ENCODE measurements at regions not wholly inside any gene's neighbourhood (a gene's known extent, or its start where the extent isn't known, plus 50 kb on each side); places are given as distances from the start of the nearest gene placed in this dataset.
A peak's percentile ranks its signal among the peaks of the same experiment; 100 is the strongest.
"Not testable (repeated sequence)": the region's sequence is repeated elsewhere in the genome, so short reads cannot be mapped to it uniquely, and the experiment has no call there.

- Mint-ChIP-seq H3K27ac (no peak overlapping the region), H3K27me3 (no peaks in the 10 kb centered on the region), H3K4me3 (no peak overlapping the region), H3K36me3 (no peaks in the 10 kb centered on the region), H3K9me3 (peaks cover 0 to 6% (median 2%) of the 10 kb centered on the region in 3 donors), H3K4me1 (peaks cover 0 to 1% (median 0%) of the 10 kb centered on the region in 3 donors)
Observed at GRCh38 chr6:68032217-68032616, 602.9 kb upstream of the ADGRB3 start.

DNA sequence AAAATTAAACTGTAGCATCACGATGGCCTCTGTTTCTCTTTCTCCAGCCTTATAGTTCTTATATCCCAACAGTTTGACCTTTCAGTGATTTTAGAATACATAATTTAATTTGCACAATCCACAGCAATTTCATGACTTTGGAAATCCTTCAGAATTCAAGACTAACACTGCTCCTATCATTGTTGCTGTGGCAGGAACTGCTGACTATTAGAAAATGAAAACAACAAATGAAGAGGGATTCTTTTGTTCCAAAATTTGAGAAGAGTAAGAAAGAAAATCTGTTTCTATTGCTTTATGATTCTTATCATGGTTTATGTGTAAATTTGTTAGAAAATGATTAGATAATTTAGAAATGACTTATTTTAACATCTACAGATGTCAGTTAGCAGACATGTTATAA is 604.0 kb upstream of the ADGRB3 start:
- Mint-ChIP-seq H3K36me3 (no peaks in the 10 kb centered on the region), H3K4me1 (peaks cover 0 to 1% (median 0%) of the 10 kb centered on the region in 3 donors), H3K9me3 (peaks cover 0 to 6% (median 2%) of the 10 kb centered on the region in 3 donors), H3K27me3 (no peaks in the 10 kb centered on the region), H3K27ac (no peak overlapping the region), H3K4me3 (no peak overlapping the region)

GRCh38 chr6:68026483-68026882 is 608.6 kb upstream of the ADGRB3 start:
- no peak overlapping the region for H3K4me3 Mint-ChIP-seq
- peaks cover 0 to 3% (median 0%) of the 10 kb centered on the region in 3 donors for H3K4me1 Mint-ChIP-seq
- H3K27ac Mint-ChIP-seq = no peak overlapping the region
- no peaks in the 10 kb centered on the region for H3K36me3 Mint-ChIP-seq
- H3K9me3 Mint-ChIP-seq = peaks cover 0 to 14% (median 1%) of the 10 kb centered on the region in 3 donors
- no peaks in the 10 kb centered on the region for H3K27me3 Mint-ChIP-seq

- Mint-ChIP-seq H3K4me1 (peaks cover 0 to 3% (median 0%) of the 10 kb centered on the region in 3 donors), H3K36me3 (no peaks in the 10 kb centered on the region), H3K27ac (no peak overlapping the region), H3K9me3 (peaks cover 0 to 14% (median 1%) of the 10 kb centered on the region in 3 donors), H3K4me3 (no peak overlapping the region), H3K27me3 (no peaks in the 10 kb centered on the region)
Observed at GRCh38 chr6:68025764-68026163, 609.3 kb upstream of the ADGRB3 start.

DNA sequence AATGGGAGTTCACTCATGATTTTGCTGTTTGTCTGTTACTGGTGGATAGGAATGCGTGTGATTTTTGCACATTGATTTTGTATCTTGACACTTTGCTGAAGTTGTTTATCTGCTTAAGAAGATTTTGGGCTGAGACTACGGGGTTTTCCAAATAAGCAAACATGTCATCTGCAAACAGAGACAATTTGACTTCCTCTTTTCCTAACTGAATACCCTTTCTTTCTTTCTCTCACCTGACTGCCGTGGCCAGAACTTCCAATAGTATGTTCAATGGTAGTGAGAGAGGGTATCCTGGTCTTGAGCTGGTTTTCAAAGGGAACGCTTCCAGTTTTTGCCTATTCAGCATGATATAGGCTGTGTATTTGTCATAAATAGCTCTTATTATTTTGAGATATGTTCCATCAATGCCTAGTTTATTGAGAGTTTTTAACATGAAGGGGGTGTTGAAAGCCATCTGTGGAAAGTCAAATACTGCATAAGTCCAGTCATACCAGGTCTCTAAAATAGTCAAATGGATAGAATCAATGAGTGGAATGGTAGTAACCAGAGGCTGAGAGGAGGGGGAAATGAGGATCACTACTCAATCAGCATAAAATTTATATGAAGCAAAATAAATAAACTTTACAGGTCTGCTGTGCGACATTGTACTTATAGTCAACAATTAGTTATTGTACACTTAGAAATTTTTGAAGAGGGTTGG is 610.4 kb upstream of the ADGRB3 start:
- Mint-ChIP-seq H3K36me3 (no peaks in the 10 kb centered on the region), H3K27me3 (no peaks in the 10 kb centered on the region), H3K27ac (no peak overlapping the region), H3K4me1 (peaks cover 0 to 3% (median 0%) of the 10 kb centered on the region in 3 donors), H3K4me3 (no peak overlapping the region), H3K9me3 (peaks cover 0 to 14% (median 1%) of the 10 kb centered on the region in 3 donors)

DNA sequence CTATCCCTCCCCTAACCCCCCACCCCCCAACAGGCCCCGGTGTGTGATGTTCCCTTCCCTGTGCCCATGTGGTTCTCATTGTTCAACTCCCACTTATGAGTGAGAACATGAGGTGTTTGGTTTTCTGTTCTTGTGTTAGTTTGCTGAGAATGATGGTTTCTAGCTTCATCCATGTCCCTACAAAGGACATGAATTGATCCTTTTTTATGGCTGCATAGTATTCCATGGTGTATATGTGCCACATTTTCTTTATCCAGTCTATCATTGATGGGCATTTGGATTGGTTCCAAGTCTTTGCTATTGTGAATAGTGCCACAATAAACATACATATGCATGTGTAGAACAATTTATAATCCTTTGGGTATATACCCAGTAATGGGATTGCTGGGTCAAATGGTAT is 612.1 kb upstream of the ADGRB3 start:
- H3K27me3 Mint-ChIP-seq, H3K4me3 Mint-ChIP-seq, H3K27ac Mint-ChIP-seq, H3K4me1 Mint-ChIP-seq, H3K36me3 Mint-ChIP-seq: not testable (repeated sequence)
- H3K9me3 Mint-ChIP-seq = peaks cover 0 to 17% (median 1%) of the 10 kb centered on the region in 3 donors

DNA sequence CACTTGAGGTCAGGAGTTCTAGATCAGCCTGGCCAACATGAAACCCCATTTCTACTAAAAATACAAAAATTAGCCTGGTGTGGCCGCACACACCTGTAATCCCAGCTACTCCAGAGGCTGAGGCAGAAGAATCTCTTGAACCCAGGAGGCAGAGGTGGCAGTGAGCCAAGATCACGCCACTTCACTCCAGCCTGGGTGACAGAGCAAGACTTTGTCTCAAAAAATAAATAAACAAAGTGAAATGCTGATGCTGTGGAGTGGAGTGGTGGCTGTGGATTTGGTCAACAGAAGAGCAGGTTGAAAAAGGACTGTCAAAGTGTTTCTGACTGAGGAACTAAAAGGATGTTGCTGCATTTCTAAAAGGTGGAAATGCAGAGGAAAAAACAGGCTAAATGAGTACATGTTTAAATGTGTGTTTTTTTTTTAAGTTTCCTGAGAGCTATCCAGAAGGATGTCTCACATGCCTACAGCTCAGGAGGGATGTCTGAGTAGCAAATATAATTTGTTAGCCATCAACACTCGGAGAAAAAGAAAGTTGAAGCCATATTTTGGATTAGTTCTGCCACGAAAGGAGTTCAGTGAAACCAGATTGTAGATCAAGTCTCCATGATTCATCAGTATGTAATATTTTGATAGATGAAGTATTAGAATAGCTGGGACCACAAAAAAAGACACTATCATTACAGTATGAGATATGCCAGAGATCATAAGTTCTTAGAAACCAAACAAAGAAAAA is 621.1 kb upstream of the ADGRB3 start:
- Mint-ChIP-seq H3K9me3 (peaks cover 0 to 3% (median 0%) of the 10 kb centered on the region in 3 donors), H3K4me3 (no peak overlapping the region), H3K36me3 (no peaks in the 10 kb centered on the region), H3K27ac (no peak overlapping the region), H3K4me1 (no peaks in the 10 kb centered on the region), H3K27me3 (no peaks in the 10 kb centered on the region)

DNA sequence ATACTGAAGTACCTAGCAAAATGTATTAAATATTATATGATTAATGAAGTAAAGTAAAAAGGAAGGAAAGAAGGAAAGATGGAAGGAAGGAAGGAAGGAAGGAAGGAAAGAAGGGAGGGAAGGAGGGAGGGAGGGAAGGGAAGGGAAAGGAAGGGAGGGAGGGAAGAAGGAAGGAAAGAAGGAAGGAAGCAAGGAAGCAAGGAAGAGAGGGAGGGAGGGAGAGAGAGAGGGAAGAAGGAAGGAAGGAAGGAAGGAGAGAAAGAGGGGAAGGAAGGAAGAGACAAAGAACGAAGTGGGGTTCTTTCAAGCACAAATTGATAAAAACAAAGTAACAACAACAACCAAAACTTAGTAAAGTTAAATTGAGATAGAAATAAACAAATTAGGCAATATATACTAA is 622.3 kb upstream of the ADGRB3 start:
- H3K4me3 Mint-ChIP-seq = no peak overlapping the region
- H3K9me3 Mint-ChIP-seq = peaks cover 0 to 5% (median 3%) of the 10 kb centered on the region in 3 donors
- H3K4me1 Mint-ChIP-seq = no peaks in the 10 kb centered on the region
- H3K27ac Mint-ChIP-seq = no peak overlapping the region
- H3K27me3 Mint-ChIP-seq = no peaks in the 10 kb centered on the region
- H3K36me3 Mint-ChIP-seq = no peaks in the 10 kb centered on the region

- no peaks in the 10 kb centered on the region for H3K36me3 Mint-ChIP-seq
- H3K4me3 Mint-ChIP-seq = no peak overlapping the region
- no peaks in the 10 kb centered on the region for H3K27me3 Mint-ChIP-seq
- no peaks in the 10 kb centered on the region for H3K4me1 Mint-ChIP-seq
- peaks cover 0 to 5% (median 3%) of the 10 kb centered on the region in 3 donors for H3K9me3 Mint-ChIP-seq
- H3K27ac Mint-ChIP-seq = peak overlapping the region in 1 of 3 donors; percentile 1
Observed at GRCh38 chr6:68010936-68011335, 624.1 kb upstream of the ADGRB3 start.

DNA sequence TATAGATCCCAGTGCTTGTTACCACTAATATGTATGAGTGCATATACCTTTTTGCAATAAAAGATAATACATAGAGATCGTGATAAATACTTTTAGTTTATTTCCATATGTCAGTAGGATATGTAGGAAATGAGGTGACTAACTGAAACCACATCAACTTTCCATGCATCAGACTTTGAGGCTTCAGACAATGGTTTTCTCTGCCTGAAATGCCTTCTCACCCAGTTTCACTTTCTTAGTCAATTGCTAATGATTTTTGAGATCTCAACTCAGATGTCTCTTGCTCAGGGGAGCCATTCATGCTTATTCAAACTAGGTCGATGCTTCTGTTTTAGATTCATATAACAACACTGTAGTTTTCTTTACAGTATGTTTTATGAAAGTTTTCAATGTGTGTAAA is 626.6 kb upstream of the ADGRB3 start:
- peaks cover 0 to 9% (median 3%) of the 10 kb centered on the region in 3 donors for H3K9me3 Mint-ChIP-seq
- no peak overlapping the region for H3K27ac Mint-ChIP-seq
- H3K4me3 Mint-ChIP-seq = no peak overlapping the region
- H3K27me3 Mint-ChIP-seq = no peaks in the 10 kb centered on the region
- no peaks in the 10 kb centered on the region for H3K36me3 Mint-ChIP-seq
- no peaks in the 10 kb centered on the region for H3K4me1 Mint-ChIP-seq

DNA sequence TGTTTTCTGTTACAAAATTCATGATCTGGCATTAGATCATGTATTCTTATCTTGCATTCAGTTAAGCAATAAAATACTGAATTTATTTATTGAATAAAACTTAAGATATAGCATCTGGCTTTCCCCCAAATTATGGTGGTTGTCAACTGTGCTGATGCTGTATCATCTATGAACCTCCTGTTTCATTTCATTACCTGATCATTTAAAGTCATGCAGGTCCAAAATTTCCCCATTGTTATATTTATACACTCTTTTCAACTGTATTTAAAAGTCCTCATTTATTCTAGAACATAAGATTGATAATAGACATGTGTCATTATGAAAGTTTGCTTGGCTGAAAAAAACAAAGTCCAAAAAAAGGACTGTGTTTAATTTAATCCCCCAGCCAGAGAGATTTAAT is 627.4 kb upstream of the ADGRB3 start:
- no peak overlapping the region for H3K27ac Mint-ChIP-seq
- no peaks in the 10 kb centered on the region for H3K36me3 Mint-ChIP-seq
- H3K4me1 Mint-ChIP-seq = no peaks in the 10 kb centered on the region
- H3K4me3 Mint-ChIP-seq = no peak overlapping the region
- no peaks in the 10 kb centered on the region for H3K27me3 Mint-ChIP-seq
- peaks cover 0 to 10% (median 3%) of the 10 kb centered on the region in 3 donors for H3K9me3 Mint-ChIP-seq

GRCh38 chr6:67986694-67987232 is 648.3 kb upstream of the ADGRB3 start:
- Mint-ChIP-seq H3K4me1 (no peaks in the 10 kb centered on the region), H3K36me3 (no peaks in the 10 kb centered on the region), H3K27ac (no peak overlapping the region), H3K27me3 (no peaks in the 10 kb centered on the region), H3K4me3 (no peak overlapping the region), H3K9me3 (peaks cover 0 to 3% (median 3%) of the 10 kb centered on the region in 3 donors)

DNA sequence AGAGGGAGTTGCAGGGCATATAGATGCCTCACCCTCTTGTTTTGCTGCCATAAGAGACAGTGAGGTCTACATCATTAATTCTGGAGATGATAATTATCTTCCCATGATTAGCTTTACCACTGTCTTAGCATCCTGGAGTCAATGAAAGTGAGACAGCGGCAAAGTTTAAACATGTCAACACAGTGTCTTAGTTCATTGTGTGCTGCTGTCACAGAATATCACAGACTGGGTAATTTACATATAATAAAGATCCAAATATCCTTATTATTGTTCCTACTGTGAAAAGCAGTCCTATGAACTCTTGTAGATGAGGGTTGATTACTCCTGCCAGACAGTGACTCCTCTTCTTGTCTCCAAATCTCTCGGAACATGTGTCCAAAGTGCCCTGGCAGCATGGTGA is 658.6 kb upstream of the ADGRB3 start:
- no peaks in the 10 kb centered on the region for H3K4me1 Mint-ChIP-seq
- H3K4me3 Mint-ChIP-seq = no peak overlapping the region
- no peaks in the 10 kb centered on the region for H3K36me3 Mint-ChIP-seq
- no peaks in the 10 kb centered on the region for H3K27me3 Mint-ChIP-seq
- peaks cover 1 to 6% (median 5%) of the 10 kb centered on the region in 3 donors for H3K9me3 Mint-ChIP-seq
- H3K27ac Mint-ChIP-seq = no peak overlapping the region

DNA sequence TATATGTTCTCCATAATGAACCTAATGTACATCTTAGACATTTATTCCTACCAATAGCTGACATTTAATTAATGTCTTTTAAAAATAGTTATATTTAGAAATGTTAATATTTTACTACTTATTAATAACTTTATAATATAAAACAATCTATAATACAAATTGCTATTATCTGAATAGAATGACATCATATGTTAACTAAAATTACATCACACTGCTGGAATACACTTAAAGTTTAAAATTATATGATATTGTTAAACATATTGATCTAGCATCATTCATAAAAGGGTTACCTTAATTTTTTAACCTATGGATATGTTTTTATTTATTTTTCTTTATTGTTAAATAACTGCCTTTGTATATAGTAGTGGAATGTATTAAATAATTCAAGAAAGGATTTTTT is 660.2 kb upstream of the ADGRB3 start:
- no peaks in the 10 kb centered on the region for H3K36me3 Mint-ChIP-seq
- H3K27ac Mint-ChIP-seq = no peak overlapping the region
- H3K4me3 Mint-ChIP-seq = no peak overlapping the region
- peaks cover 1 to 6% (median 5%) of the 10 kb centered on the region in 3 donors for H3K9me3 Mint-ChIP-seq
- H3K27me3 Mint-ChIP-seq = no peaks in the 10 kb centered on the region
- H3K4me1 Mint-ChIP-seq = no peaks in the 10 kb centered on the region

- Mint-ChIP-seq H3K4me3 (no peak overlapping the region), H3K9me3 (peaks cover 0 to 4% (median 0%) of the 10 kb centered on the region in 3 donors), H3K4me1 (no peaks in the 10 kb centered on the region), H3K27me3 (no peaks in the 10 kb centered on the region), H3K36me3 (peaks cover 2% of the 10 kb centered on the region), H3K27ac (no peak overlapping the region)
Observed at GRCh38 chr6:67971812-67972211, 663.3 kb upstream of the ADGRB3 start.
